GM18499 (cell line): ENCODE measurements at regions not wholly inside any gene's neighbourhood (a gene's known extent, or its start where the extent isn't known, plus 50 kb on each side); places are given as distances from the start of the nearest gene placed in this dataset.
"Not testable (repeated sequence)": the region's sequence is repeated elsewhere in the genome, so short reads cannot be mapped to it uniquely, and the experiment has no call there.

ENCODE experiments used
- ATAC-seq: cut with Tn5 transposase; IDR thresholded peaks from one replicate; pipeline ENCODE4 v1.9.1; 2021; ENCODE audit warnings: moderate number of reproducible peaks; ENCODE audit not compliant: insufficient read depth, unreplicated experiment

GRCh38 chr14:101616202-101616601, 54.9 kb downstream of the DIO3 start:
- no peak for ATAC-seq

- no peak for ATAC-seq
These were observed 58.2 kb downstream of the DIO3 start for GRCh38 chr14:101619484-101619883.

DNA sequence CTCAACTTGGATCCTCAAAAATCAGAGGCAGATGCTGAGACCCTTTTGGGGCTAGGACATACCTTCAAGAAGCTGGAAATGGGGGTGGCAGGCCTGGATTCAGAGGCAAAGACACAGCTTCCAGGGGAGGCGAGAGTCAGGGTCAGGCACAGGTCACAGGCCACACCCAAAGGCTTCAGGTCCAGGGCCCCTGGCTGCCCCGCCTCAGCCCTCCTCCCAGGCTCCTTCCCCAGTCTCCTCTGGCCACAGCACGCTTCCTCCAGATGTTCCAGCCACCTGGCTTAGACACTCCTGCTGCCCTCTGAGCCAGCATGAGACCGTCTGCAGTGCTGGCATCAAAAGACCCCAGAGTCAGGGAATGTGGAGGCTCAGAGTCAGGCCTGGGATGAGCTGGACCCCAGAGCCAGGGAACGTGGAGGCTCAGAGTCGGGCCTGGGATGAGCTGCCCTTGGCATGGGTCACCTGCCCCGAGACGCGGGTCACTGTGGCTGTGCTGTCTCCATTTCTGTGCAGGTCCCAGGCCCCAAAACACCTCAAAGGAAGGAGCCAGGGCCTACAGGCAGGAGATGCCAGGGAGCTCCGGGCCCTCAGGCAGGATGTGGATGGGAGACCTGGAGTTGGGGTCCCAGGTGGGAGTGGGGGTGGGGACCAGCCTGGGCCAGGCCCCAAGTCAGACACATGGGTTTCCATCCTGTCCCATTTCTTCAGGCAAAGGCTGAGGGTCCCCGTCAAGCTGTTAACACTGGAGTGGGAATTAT, 58.9 kb downstream of the DIO3 start:
- ATAC-seq: no peak

DNA sequence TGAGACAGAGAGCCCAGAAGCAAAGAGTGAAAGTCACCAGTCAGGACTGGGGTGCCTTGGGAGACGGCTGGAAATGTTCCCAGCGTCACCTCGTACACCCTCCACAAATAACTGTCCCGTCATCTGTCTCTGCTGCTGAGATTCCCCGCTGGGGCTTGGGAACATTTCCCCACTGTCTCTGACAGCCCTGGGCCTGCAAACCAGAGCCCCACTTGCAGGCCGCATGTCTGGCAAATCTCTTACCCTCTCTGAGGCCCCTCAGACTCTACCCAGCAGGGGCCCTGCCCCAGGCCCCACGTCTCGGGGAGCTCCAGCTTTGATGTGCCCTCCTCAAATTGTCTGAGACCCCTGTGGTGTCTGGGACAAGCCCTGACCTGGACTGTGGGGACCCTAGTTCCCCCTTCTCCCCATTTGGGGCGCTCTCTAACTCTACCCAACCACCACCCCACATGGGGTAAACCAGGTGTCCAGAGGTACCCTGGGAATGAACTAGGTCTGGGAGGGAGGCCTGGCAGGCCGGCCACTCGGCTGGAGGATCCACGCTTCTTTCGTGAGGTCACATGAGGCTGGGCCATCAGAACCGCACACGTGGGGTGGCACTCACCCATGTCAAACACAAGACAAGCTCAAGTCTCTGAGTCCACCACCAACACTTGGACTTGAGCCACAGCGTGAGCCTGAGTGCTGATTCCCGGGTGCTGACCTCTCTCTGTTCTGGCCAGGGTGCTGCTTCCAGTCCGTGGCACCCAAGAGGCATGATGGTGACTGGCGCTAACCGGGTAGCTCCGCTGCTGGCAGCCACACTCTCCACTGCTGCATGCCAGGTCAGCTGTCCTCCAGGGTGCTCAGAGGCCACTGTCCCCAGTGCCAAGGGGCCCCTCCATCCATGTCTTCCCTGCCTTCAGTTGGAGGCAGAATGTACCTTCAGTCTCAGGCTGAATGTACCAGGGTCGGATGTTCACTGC, 59.8 kb downstream of the DIO3 start:
- no peak for ATAC-seq

GRCh38 chr14:101622251-101623076, 61.2 kb downstream of the DIO3 start:
- ATAC-seq: no peak

GRCh38 chr14:101623077-101623372, 61.7 kb downstream of the DIO3 start:
- ATAC-seq: no peak

GRCh38 chr14:101623685-101624444, 62.6 kb downstream of the DIO3 start:
- ATAC-seq: no peak

GRCh38 chr14:101624536-101624935, 63.2 kb downstream of the DIO3 start:
- no peak for ATAC-seq

DNA sequence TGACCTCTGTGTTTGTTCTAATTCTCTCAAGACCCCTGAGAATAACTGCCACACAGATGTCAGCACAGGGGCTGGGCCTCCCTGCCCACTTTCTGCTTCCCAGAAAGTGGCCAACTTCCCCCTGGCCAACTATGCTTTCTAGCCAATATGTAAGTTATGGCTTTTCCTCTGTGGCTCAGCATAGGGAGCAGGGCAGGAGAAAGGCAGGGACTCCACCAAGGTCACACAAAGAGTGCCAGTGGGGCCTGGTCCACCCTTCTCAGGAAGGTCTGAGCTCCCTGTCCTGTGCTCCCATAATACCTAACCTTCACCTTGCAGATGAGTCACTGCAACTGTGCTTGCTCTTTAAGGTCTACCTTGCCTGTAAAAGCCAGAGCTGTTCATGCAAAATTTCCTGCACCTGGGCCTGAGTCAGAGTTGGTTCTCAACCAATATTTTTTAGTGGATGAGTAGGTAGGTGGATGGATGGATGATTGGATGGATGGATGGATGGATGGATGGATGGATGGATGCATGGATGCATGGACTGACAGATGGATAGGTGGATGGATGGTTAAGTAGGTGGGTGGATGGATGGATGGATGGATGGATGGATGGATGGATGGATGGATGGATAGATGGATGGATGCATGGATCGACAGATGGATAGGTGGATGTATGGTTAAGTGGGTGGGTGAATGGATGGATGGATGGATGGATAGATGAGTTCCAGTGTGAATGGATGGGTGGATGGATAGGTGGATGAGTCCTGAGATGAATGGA, 64.2 kb downstream of the DIO3 start:
- no peak for ATAC-seq

DNA sequence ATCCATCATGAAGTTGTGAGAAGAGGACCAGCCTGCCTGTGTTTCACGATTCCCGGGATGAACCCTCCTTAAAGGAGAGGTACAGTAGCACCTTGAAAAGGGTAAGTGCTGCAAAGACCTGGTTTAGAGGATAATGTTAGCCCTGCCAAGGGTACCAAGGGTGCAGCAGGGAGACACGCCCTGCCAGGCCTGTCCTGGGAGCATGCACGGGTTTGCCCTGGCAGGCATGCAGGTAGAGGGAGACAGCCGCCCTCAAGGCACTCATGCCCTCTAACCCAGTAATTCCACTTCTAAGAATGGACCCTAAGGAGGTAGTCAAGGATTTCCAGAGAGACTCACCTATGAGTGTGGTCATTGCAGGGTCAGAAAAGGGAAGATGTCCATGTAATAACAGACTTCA, 65.0 kb downstream of the DIO3 start:
- no peak for ATAC-seq

- ATAC-seq: no peak
These were observed 66.6 kb downstream of the DIO3 start for GRCh38 chr14:101627915-101628262.

DNA sequence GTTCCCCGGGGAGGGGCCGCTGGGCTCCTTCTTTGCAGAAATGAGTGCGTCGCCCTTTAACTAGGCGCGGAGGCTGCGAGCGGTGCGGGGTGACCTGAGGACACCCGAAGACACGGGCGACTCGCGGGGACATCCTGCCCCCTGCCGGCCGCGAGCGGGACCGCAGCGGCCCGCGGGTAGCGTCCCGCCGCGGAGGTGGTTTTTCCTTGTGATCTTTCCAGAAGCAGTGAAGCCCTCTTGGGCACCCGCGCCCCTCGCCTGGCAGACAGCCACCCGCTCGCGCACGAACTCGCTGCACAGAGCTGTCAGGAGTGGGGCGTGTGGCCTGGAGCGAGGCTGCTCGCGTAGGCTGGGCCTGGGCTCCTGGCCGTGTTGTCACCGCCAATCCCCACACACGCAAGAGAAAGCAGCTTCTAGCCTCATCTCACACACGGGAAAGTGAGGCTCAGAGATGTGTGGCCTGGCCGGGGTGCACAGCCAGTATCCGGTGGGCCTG, 67.2 kb downstream of the DIO3 start:
- no peak for ATAC-seq

- ATAC-seq: no peak
These were observed 67.7 kb downstream of the DIO3 start for GRCh38 chr14:101628975-101629374.

- no peak for ATAC-seq
These were observed 69.0 kb downstream of the DIO3 start for GRCh38 chr14:101630056-101630965.

DNA sequence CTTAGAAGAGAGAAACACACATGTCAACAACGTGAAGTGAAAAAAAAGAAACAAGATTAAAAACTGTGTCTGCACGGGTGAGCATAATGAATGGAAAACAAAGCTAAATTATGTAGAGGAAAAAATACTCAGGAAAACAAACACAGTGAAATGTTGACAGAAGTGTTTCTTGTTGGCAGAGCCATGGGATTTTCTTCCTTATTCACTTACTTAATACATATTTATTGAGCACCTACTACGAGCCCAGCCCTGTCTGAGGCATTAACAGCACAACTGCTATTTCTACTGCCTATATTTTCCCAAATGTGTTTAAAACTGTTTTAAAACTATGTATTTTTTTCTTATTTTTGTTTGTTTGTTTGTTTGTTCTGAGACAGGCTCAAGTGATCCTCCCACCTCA, 69.9 kb downstream of the DIO3 start:
- no peak for ATAC-seq

GRCh38 chr14:101631970-101632369, 70.7 kb downstream of the DIO3 start:
- not testable (repeated sequence) for ATAC-seq

GRCh38 chr14:101632520-101632919, 71.2 kb downstream of the DIO3 start:
- no peak for ATAC-seq

DNA sequence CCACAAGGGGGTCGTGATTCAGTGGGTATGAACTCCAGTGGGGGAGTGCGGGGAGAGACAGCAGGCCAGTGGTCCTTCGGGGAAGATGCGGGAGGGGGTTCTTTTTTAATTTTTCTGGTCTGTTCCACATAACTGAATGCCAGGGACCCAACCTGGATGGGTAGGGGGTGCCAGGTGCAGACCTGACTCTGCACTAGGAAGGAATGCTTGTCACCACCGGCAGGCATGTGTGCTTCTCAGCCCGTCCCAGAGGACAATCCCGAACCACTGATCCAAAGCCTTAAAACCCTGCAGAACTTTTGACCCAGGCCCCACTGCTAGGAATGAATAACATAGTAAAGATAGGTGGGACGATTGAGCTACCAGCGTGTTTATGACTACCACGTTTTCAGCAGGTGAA, 72.0 kb downstream of the DIO3 start:
- no peak for ATAC-seq
